Thyroid gland (tissue), 4 donors: ENCODE measurements at regions not wholly inside any gene's neighbourhood (a gene's known extent, or its start where the extent isn't known, plus 50 kb on each side); places are given as distances from the start of the nearest gene placed in this dataset.

ENCODE experiments used
- CTCF ChIP-seq, 6 experiments: fragments of 200-600 bp in 3 of 6; fragments of 450-650 bp in 3 of 6; sonication (generic) in 3 of 6; IDR thresholded peaks; one replicate each; pipeline ENCODE4 v1.5.1; 2016 to 2019; ENCODE audit warnings: antibody characterized with exemption in 6 of 6, mild to moderate bottlenecking in 2 of 6, inconsistent platforms in 1 of 6, moderate library complexity in 1 of 6
- POLR2A ChIP-seq, 2 donors: fragments of 450-650 bp; IDR thresholded peaks; one replicate each; pipeline ENCODE4 v1.6.1; 2017; ENCODE audit warnings: antibody characterized with exemption in 2 of 2, mild to moderate bottlenecking in 2 of 2, moderate library complexity in 1 of 2

- TF ChIP-seq POLR2A (IDR thresholded peaks at IDR 0.05) (no peak), CTCF (IDR thresholded peaks at IDR 0.05) (no peak)
Observed at GRCh38 chrX:104432321-104432720, 133.7 kb upstream of the IL1RAPL2 start.
